Lung (tissue), 11 donors: ENCODE measurements at regions not wholly inside any gene's neighbourhood (a gene's known extent, or its start where the extent isn't known, plus 50 kb on each side); places are given as distances from the start of the nearest gene placed in this dataset.

Source experiments
- ATAC-seq: fragments of 200-7000 bp; cut with Tn5 transposase; one replicate; pipeline ENCODE4 v1.9.1; 2020; ENCODE audit warnings: moderate number of reproducible peaks; ENCODE audit not compliant: insufficient read depth, low FRiP score
- DNase-seq, 3 donors: peaks; one replicate each; pipeline ENCODE4 v3.0.0-alpha.2; 2013 to 2017
- H3K27ac ChIP-seq, 2 donors: one replicate each; pipeline ENCODE4 v1.5.1; 2013; ENCODE audit warnings: mild to moderate bottlenecking in 2 of 2, moderate library complexity in 2 of 2, control low read depth in 1 of 2, inconsistent platforms in 1 of 2, low read depth in 1 of 2, low read length in 1 of 2
- H3K27me3 ChIP-seq, 3 donors: one replicate each; pipeline ENCODE4 v1.5.1; 2013; ENCODE audit warnings: low read length in 2 of 3; ENCODE audit not compliant: control insufficient read depth in 3 of 3, insufficient read depth in 3 of 3
- H3K36me3 ChIP-seq, 4 donors: one replicate each; pipeline ENCODE4 v1.5.1; 2013; ENCODE audit warnings: low read length in 4 of 4, mild to moderate bottlenecking in 1 of 4, moderate library complexity in 1 of 4; ENCODE audit not compliant: control insufficient read depth in 4 of 4, insufficient read depth in 4 of 4
- H3K4me1 ChIP-seq, 5 donors: one replicate each; pipeline ENCODE4 v1.5.1; 2013; ENCODE audit warnings: low read length in 5 of 5, mild to moderate bottlenecking in 2 of 5, moderate library complexity in 1 of 5; ENCODE audit not compliant: control insufficient read depth in 5 of 5, insufficient read depth in 5 of 5
- H3K4me3 ChIP-seq: one replicate; pipeline ENCODE4 v1.5.1; 2013; ENCODE audit warnings: mild to moderate bottlenecking, control low read depth, moderate library complexity
- H3K9ac ChIP-seq, 2 donors: one replicate each; pipeline ENCODE4 v1.5.1; 2013; ENCODE audit warnings: low read length in 2 of 2, control low read depth in 1 of 2; ENCODE audit not compliant: insufficient read depth in 1 of 2
- H3K9me3 ChIP-seq, 4 donors: one replicate each; pipeline ENCODE4 v1.5.1; 2013; ENCODE audit warnings: low read length in 3 of 4, mild to moderate bottlenecking in 1 of 4, moderate library complexity in 1 of 4; ENCODE audit not compliant: control insufficient read depth in 4 of 4, insufficient read depth in 3 of 4
- CTCF ChIP-seq: IDR thresholded peaks from 2 replicates; pipeline ENCODE4 v1.5.1; 2012; ENCODE audit warnings: mild to moderate bottlenecking; ENCODE audit errors: control extremely low read depth, extremely low read depth
- WGBS, 2 donors: extraction: QIAGEN DNeasy Blood & Tissue Kit; methylation state at CpG; one replicate each; pipeline ENCODE4 v1.1.7; 2013; 5-methylcytosine and 5-hydroxymethylcytosine counted together
- donor health status: control.
- donor health status: control.
- donor health status: Bipolar disorder and iron deficiency.
- donor health status: healthy.
- donor health status: DM: yes; HTN: yes; CAD: no.

DNA sequence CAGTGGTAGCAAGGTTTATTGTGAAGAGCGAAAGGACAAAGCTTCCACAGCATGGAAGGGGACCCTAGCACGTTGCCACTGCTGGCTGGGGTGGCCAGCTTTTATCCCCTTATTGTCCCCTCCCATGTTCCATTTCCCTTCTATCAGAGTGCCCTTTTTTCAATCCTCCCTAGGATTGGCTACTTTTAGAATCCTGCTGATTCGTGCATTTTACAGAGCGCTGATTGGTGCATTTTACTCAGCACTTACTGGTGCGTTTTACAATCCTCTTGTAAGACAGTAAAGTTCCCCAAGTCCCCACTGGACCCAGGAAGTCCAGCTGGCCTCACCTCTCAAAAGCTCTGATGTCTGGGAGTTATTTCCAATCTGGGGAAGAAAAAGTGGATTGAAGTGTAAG is 90.1 kb downstream of the CD8B2 start:
- WGBS, 2 donors, result 91 to 94% methylated on average over 5 of the region's 5 CpGs

DNA sequence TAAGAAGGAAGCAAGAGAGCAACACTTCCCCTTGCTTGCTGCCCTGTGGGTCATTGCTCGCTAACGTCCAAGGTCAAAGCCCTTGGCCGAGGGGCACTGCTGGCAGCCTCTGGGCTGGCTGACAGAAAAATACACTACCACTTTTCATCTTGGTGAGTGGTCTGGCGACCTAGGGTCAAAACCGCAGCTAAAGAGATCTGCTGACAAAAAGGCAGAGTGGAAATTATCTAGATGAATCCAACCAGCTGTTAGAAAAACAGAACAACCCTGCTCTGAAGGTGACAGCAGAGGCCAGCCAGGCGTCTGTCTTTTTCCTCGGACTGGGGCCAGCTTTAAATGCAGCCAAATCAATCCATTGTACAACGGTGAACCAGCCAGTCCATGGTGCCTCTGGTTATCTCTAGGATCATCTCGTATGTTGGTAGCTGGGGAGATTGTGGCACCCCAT is 92.6 kb downstream of the CD8B2 start:
- Histone ChIP-seq H3K27me3 (peaks cover 0 to 14% (median 3%) of the 10 kb centered on the region in 3 donors), H3K27ac (no peak overlapping the region), H3K4me3 (no peak overlapping the region), H3K9ac (no peak overlapping the region), H3K4me1 (peaks cover 0 to 34% (median 2%) of the 10 kb centered on the region in 5 donors), H3K36me3 (no peaks in the 10 kb centered on the region), H3K9me3 (peaks cover 0 to 3% (median 0%) of the 10 kb centered on the region in 4 donors)
- ATAC-seq, result no peak
- TF ChIP-seq CTCF, result no peak
- DNase-seq, result peak; percentile 57 to 70 (median 61)
- WGBS, 2 donors, result 36 to 44% methylated on average over 9 of the region's 9 CpGs

More for the DNA sequence above, 90.1 kb downstream of the CD8B2 start:
- DNase-seq, result no peak
- Histone ChIP-seq H3K4me1 (peaks cover 0 to 34% (median 2%) of the 10 kb centered on the region in 5 donors), H3K9me3 (no peaks in the 10 kb centered on the region), H3K9ac (no peak overlapping the region), H3K36me3 (no peaks in the 10 kb centered on the region), H3K27me3 (no peaks in the 10 kb centered on the region), H3K4me3 (no peak overlapping the region), H3K27ac (no peak overlapping the region)
- no peak for ATAC-seq
- no peak for TF ChIP-seq CTCF

- H3K4me1 ChIP-seq, result peaks cover 0 to 34% (median 2%) of the 10 kb centered on the region in 5 donors
- no peak for TF ChIP-seq CTCF
- no peak for ATAC-seq
- no peaks in the 10 kb centered on the region for H3K36me3 ChIP-seq
- peaks cover 0 to 14% (median 3%) of the 10 kb centered on the region in 3 donors for H3K27me3 ChIP-seq
- no peak overlapping the region for H3K9ac ChIP-seq
- no peak overlapping the region for H3K4me3 ChIP-seq
- 78 to 81% methylated on average over 5 of the region's 5 CpGs for WGBS, 2 donors
- no peak overlapping the region for H3K27ac ChIP-seq
- H3K9me3 ChIP-seq, result peaks cover 0 to 3% (median 0%) of the 10 kb centered on the region in 4 donors
- DNase-seq, result no peak
Measured at GRCh38 chr2:106580241-106580640, 93.1 kb downstream of the CD8B2 start.

- Histone ChIP-seq H3K27me3 (peaks cover 0 to 14% (median 3%) of the 10 kb centered on the region in 3 donors), H3K9me3 (peaks cover 0 to 3% (median 0%) of the 10 kb centered on the region in 4 donors), H3K4me3 (no peak overlapping the region), H3K9ac (no peak overlapping the region), H3K4me1 (peaks cover 0 to 28% (median 2%) of the 10 kb centered on the region in 5 donors), H3K36me3 (no peaks in the 10 kb centered on the region), H3K27ac (no peak overlapping the region)
- DNase-seq, result no peak
- TF ChIP-seq CTCF, result no peak
- WGBS, 2 donors, result 89 to 90% methylated on average over 7 of the region's 7 CpGs
- ATAC-seq, result no peak
Measured at GRCh38 chr2:106581328-106581727, 94.2 kb downstream of the CD8B2 start.
